Fibroblast of lung (primary cell): ENCODE measurements at regions not wholly inside any gene's neighbourhood (a gene's known extent, or its start where the extent isn't known, plus 50 kb on each side); places are given as distances from the start of the nearest gene placed in this dataset.

Experiments
- DNase-seq, 2 donors: peaks; one replicate each; pipeline versions ENCODE4 v3.0.0 to v3.0.0-alpha.2; 2010; ENCODE audit warnings: low read depth in 2 of 2
- H2AFZ ChIP-seq: 2 replicates; pipeline ENCODE4 v1.5.1; 2012; ENCODE audit warnings: low read length, control low read depth, inconsistent platforms
- H3K27ac ChIP-seq: 2 replicates; pipeline ENCODE4 v1.5.1; 2011; ENCODE audit warnings: low read length, control low read depth; ENCODE audit not compliant: insufficient read depth
- H3K27me3 ChIP-seq: 2 replicates; pipeline ENCODE4 v1.5.1; 2011; ENCODE audit warnings: mild to moderate bottlenecking, low read length; ENCODE audit not compliant: control insufficient read depth, insufficient read depth
- H3K36me3 ChIP-seq: 2 replicates; pipeline ENCODE4 v1.5.1; 2011; ENCODE audit warnings: low read length; ENCODE audit not compliant: control insufficient read depth, insufficient read depth
- H3K4me1 ChIP-seq: 2 replicates; pipeline ENCODE4 v1.5.1; 2011; ENCODE audit warnings: low read length; ENCODE audit not compliant: control insufficient read depth, insufficient read depth; ENCODE audit errors: extremely low read depth
- H3K4me2 ChIP-seq: 2 replicates; pipeline ENCODE4 v1.5.1; 2011; ENCODE audit warnings: low read length, control low read depth; ENCODE audit not compliant: insufficient read depth; ENCODE audit errors: extremely low read depth
- H3K4me3 ChIP-seq, 4 experiments: fragments of 200-600 bp in 1 of 4; sonication (generic) in 1 of 4; replicated peaks in 1 of 4; 2 replicates each; pipeline ENCODE4 v1.5.1; 2011 to 2016; ENCODE audit warnings: low read length in 4 of 4, low read depth in 3 of 4, mild to moderate bottlenecking in 3 of 4, control low read depth in 2 of 4, inconsistent platforms in 1 of 4, mixed read lengths in 1 of 4; ENCODE audit not compliant: insufficient read depth in 1 of 4; ENCODE audit errors: control extremely low read depth in 1 of 4
- H3K79me2 ChIP-seq: 2 replicates; pipeline ENCODE4 v1.5.1; 2012; ENCODE audit warnings: mild to moderate bottlenecking, low read length, inconsistent platforms; ENCODE audit not compliant: control insufficient read depth, insufficient read depth
- H3K9ac ChIP-seq: 2 replicates; pipeline ENCODE4 v1.5.1; 2011; ENCODE audit warnings: mild to moderate bottlenecking, low read length, control low read depth; ENCODE audit not compliant: insufficient read depth
- H3K9me3 ChIP-seq: 2 replicates; pipeline ENCODE4 v1.5.1; 2012; ENCODE audit warnings: low read depth, low read length; ENCODE audit not compliant: control insufficient read depth, insufficient read depth
- H4K20me1 ChIP-seq: 2 replicates; pipeline ENCODE4 v1.5.1; 2011; ENCODE audit warnings: low read length; ENCODE audit not compliant: control insufficient read depth, insufficient read depth; ENCODE audit errors: extremely low read depth
- EZH2 ChIP-seq: IDR thresholded peaks from 2 replicates; pipeline ENCODE4 v1.5.1; 2012; ENCODE audit warnings: low read length, control low read depth, mild to moderate bottlenecking; ENCODE audit errors: missing control alignments
- TF ChIP-seq, protein P1 (sequence below), 2 donors: IDR thresholded peaks in 1 of 2; conservative IDR thresholded peaks in 1 of 2; 1 replicate in 1 of 2; 2 replicates in 1 of 2; pipeline ENCODE4 v1.5.1; 2011 to 2012; ENCODE audit warnings: low read length in 2 of 2, control low read depth in 1 of 2, inconsistent platforms in 1 of 2, low read depth in 1 of 2, mild to moderate bottlenecking in 1 of 2

DNA sequence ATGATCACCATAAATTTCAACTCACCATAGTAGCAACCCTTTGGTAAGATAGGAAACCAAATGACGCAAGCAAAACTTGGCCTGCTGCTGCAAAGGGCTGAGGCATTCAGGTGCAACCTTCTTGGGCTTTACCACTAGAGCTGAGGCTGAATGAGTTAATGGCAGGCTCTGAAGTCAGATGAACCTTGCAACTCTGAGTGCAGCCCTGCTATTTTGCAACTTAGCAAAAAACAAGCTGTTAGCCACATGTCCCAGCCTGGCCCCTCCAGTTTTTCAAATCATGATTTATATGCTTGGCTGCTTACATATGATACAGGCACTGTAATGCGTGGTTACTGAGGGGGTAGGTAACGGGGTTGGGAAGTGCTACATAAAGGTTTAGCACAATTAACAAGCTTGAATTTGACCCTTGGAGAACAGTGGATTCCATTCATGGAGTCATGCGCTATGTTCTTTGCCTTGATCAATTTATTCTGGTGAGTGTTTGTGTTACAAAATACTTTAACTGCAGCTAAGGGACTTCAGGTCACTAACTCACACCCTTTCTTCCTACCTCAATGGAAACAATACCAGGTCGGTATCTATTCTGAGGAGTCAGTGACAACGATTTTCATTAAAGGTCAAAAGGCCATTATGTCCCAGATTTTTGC is 80.5 kb upstream of the PPARGC1A start:
- no peaks in the 10 kb centered on the region for H3K27me3 ChIP-seq
- no peak overlapping the region for H2AFZ ChIP-seq
- H3K36me3 ChIP-seq, result no peaks in the 10 kb centered on the region
- no peaks in the 10 kb centered on the region for H3K79me2 ChIP-seq
- H3K9me3 ChIP-seq, result no peaks in the 10 kb centered on the region
- no peak overlapping the region for H3K4me3 ChIP-seq
- peak in 1 of 2 donors; percentile 84 for DNase-seq
- no peak overlapping the region for H3K27ac ChIP-seq
- no peak overlapping the region for H3K9ac ChIP-seq
- H3K4me1 ChIP-seq, result peaks cover 2% of the 10 kb centered on the region
- H4K20me1 ChIP-seq, result no peaks in the 10 kb centered on the region
- no peak overlapping the region for H3K4me2 ChIP-seq
- TF ChIP-seq, protein P1, sequence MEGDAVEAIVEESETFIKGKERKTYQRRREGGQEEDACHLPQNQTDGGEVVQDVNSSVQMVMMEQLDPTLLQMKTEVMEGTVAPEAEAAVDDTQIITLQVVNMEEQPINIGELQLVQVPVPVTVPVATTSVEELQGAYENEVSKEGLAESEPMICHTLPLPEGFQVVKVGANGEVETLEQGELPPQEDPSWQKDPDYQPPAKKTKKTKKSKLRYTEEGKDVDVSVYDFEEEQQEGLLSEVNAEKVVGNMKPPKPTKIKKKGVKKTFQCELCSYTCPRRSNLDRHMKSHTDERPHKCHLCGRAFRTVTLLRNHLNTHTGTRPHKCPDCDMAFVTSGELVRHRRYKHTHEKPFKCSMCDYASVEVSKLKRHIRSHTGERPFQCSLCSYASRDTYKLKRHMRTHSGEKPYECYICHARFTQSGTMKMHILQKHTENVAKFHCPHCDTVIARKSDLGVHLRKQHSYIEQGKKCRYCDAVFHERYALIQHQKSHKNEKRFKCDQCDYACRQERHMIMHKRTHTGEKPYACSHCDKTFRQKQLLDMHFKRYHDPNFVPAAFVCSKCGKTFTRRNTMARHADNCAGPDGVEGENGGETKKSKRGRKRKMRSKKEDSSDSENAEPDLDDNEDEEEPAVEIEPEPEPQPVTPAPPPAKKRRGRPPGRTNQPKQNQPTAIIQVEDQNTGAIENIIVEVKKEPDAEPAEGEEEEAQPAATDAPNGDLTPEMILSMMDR (conservative IDR thresholded peaks at IDR 0.05 in 1 of 2, IDR thresholded peaks at IDR 0.05 in 1 of 2; ENCODE audit: low read depth in 1 of 2, low read length in 2 of 2), result no peak
- no peak for TF ChIP-seq EZH2

DNA sequence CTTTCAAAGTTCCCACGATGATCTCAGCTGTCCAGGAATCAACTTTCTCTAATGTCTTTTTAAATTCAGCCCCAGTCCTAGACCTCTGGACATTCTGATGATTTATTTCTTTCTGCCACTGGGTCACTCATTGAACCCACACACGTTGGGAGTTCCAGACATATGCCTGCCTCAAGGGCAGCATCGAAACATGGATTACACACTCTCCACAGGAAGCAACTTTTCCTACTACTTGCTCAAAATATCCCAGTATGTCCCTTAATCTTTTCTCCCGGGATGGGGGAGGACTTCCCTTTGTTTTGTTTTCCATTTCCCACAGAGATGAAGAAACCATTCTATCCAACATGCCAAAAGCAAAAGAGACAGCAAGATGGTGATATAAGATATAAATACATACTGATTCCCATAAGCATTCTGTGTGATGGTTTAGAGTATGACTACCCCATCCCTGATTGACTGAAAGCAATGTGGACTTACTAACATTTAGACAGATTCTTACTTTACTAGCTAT is 79.8 kb upstream of the PPARGC1A start:
- Histone ChIP-seq H3K4me1 (peaks cover 2% of the 10 kb centered on the region), H4K20me1 (no peaks in the 10 kb centered on the region), H3K36me3 (no peaks in the 10 kb centered on the region), H2AFZ (no peak overlapping the region), H3K4me3 (no peak overlapping the region), H3K9me3 (no peaks in the 10 kb centered on the region), H3K79me2 (no peaks in the 10 kb centered on the region), H3K27ac (no peak overlapping the region), H3K27me3 (no peaks in the 10 kb centered on the region), H3K9ac (no peak overlapping the region), H3K4me2 (no peak overlapping the region)
- no peak for DNase-seq
- no peak for TF ChIP-seq EZH2
- TF ChIP-seq, protein P1 (conservative IDR thresholded peaks at IDR 0.05 in 1 of 2, IDR thresholded peaks at IDR 0.05 in 1 of 2; ENCODE audit: low read depth in 1 of 2, low read length in 2 of 2), result no peak

DNA sequence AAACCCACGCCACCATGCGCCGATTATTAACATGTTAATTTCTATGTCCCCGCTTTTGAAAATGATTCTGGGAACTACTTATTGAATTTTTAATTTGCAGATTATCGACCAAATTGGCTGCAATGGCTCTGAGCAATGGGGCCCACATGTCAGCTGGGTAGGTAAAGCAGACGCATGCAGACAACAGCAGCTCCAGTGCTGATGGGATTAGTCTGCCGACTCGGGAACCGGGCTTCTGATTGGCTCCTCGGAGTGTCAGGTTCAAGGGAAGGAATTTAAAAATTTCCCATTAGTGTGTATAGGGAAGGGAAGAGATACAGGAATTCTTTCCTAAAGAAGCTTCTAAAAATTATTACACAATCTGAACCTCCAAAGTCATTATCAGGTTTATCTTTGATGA is 77.4 kb upstream of the PPARGC1A start:
- Histone ChIP-seq H3K4me3 (no peak overlapping the region), H3K27me3 (no peaks in the 10 kb centered on the region), H3K4me1 (peaks cover 2% of the 10 kb centered on the region), H3K79me2 (no peaks in the 10 kb centered on the region), H3K9me3 (no peaks in the 10 kb centered on the region), H3K36me3 (no peaks in the 10 kb centered on the region), H3K9ac (no peak overlapping the region), H2AFZ (no peak overlapping the region), H4K20me1 (no peaks in the 10 kb centered on the region), H3K4me2 (no peak overlapping the region), H3K27ac (no peak overlapping the region)
- no peak for DNase-seq
- TF ChIP-seq, protein P1 (conservative IDR thresholded peaks at IDR 0.05 in 1 of 2, IDR thresholded peaks at IDR 0.05 in 1 of 2; ENCODE audit: low read depth in 1 of 2, low read length in 2 of 2), result no peak
- TF ChIP-seq EZH2, result no peak
